ENCODE measurements at regions not wholly inside any gene's neighbourhood (a gene's known extent, or its start where the extent isn't known, plus 50 kb on each side); places are given as distances from the start of the nearest gene placed in this dataset.

GRCh38 chr22:44389181-44389580, 76.4 kb upstream of the SHISAL1 start:
- no peak for ATAC-seq
- no peak overlapping the region for H3K4me3 ChIP-seq
- H3K27ac ChIP-seq, result no peak overlapping the region
- H3K9me3 ChIP-seq, result no peaks in the 10 kb centered on the region
- no peak for TF ChIP-seq POLR2AphosphoS5 (IDR thresholded peaks at IDR 0.05)
- no peak for TF ChIP-seq EP300 (IDR thresholded peaks at IDR 0.05)
- TF ChIP-seq POLR2A (IDR thresholded peaks at IDR 0.05), result no peak
- no peak for TF ChIP-seq CTCF (IDR thresholded peaks at IDR 0.05)
- H3K36me3 ChIP-seq, result no peaks in the 10 kb centered on the region
- no CpG with 5 or more reads among the region's 8 CpGs for WGBS, 2 donors (ENCODE audit: low coverage in 1 of 2)
- H3K27me3 ChIP-seq, result peaks cover 17% of the 10 kb centered on the region
- no peaks in the 10 kb centered on the region for H3K4me1 ChIP-seq

- Histone ChIP-seq H3K4me3 (no peak overlapping the region), H3K9me3 (no peaks in the 10 kb centered on the region), H3K27me3 (peaks cover 17% of the 10 kb centered on the region), H3K4me1 (no peaks in the 10 kb centered on the region), H3K27ac (no peak overlapping the region), H3K36me3 (no peaks in the 10 kb centered on the region)
- no peak for ATAC-seq
- 80% methylated on average over 1 to 2 of the region's 10 CpGs for WGBS, 2 donors (ENCODE audit: low coverage in 1 of 2)
- TF ChIP-seq POLR2AphosphoS5 (IDR thresholded peaks at IDR 0.05), result no peak
- TF ChIP-seq EP300 (IDR thresholded peaks at IDR 0.05), result no peak
- TF ChIP-seq POLR2A (IDR thresholded peaks at IDR 0.05), result no peak
- TF ChIP-seq CTCF (IDR thresholded peaks at IDR 0.05), result no peak
These were observed 74.7 kb upstream of the SHISAL1 start for GRCh38 chr22:44387486-44387885.

GRCh38 chr22:44386386-44387035, 73.8 kb upstream of the SHISAL1 start:
- no peak for TF ChIP-seq POLR2A (IDR thresholded peaks at IDR 0.05)
- no peak for TF ChIP-seq EP300 (IDR thresholded peaks at IDR 0.05)
- TF ChIP-seq POLR2AphosphoS5 (IDR thresholded peaks at IDR 0.05), result no peak
- no peak for TF ChIP-seq CTCF (IDR thresholded peaks at IDR 0.05)
- H3K27ac ChIP-seq, result no peak overlapping the region
- H3K4me3 ChIP-seq, result no peak overlapping the region
- H3K9me3 ChIP-seq, result no peaks in the 10 kb centered on the region
- whole genome bisulfite sequencing, 2 donors (ENCODE audit: low coverage in 1 of 2), result 73% methylated on average over 3 of the region's 20 CpGs; no CpG with 5 or more reads in 1 of the 2 donors
- no peaks in the 10 kb centered on the region for H3K36me3 ChIP-seq
- no peak for ATAC-seq
- peaks cover 17% of the 10 kb centered on the region for H3K27me3 ChIP-seq
- H3K4me1 ChIP-seq, result peaks cover 0 to 4% (median 0%) of the 10 kb centered on the region in 3 donors

- TF ChIP-seq EP300 (IDR thresholded peaks at IDR 0.05) (no peak), CTCF (IDR thresholded peaks at IDR 0.05) (no peak)
- 100% methylated on average over 1 of the region's 12 CpGs; no CpG with 5 or more reads in 1 of the 2 donors for WGBS, 2 donors (ENCODE audit: low coverage in 1 of 2)
- H3K4me1 ChIP-seq, result peaks cover 0 to 12% (median 0%) of the 10 kb centered on the region in 3 donors
These were observed 73.0 kb upstream of the SHISAL1 start for GRCh38 chr22:44385781-44386180.

GRCh38 chr22:44385296-44385610, 72.5 kb upstream of the SHISAL1 start:
- 88% methylated on average over 7 of the region's 14 CpGs; no CpG with 5 or more reads in 1 of the 2 donors for WGBS, 2 donors (ENCODE audit: low coverage in 1 of 2)
- Histone ChIP-seq H3K9me3 (no peaks in the 10 kb centered on the region), H3K36me3 (no peaks in the 10 kb centered on the region), H3K4me3 (no peak overlapping the region), H3K4me1 (peaks cover 0 to 17% (median 0%) of the 10 kb centered on the region in 3 donors), H3K27me3 (peaks cover 17% of the 10 kb centered on the region), H3K27ac (no peak overlapping the region)
- TF ChIP-seq CTCF (IDR thresholded peaks at IDR 0.05) (no peak), EP300 (IDR thresholded peaks at IDR 0.05) (no peak), POLR2AphosphoS5 (IDR thresholded peaks at IDR 0.05) (no peak), POLR2A (IDR thresholded peaks at IDR 0.05) (no peak)
- no peak for ATAC-seq

More at GRCh38 chr22:44385781-44386180, 73.0 kb upstream of the SHISAL1 start:
- Histone ChIP-seq H3K27ac (no peak overlapping the region), H3K9me3 (no peaks in the 10 kb centered on the region), H3K36me3 (no peaks in the 10 kb centered on the region), H3K4me3 (no peak overlapping the region), H3K27me3 (peaks cover 17% of the 10 kb centered on the region)
- ATAC-seq, result no peak

Data from gastroesophageal sphincter (tissue), 4 donors.